Endodermal cell (in vitro differentiated cells): ENCODE measurements at regions not wholly inside any gene's neighbourhood (a gene's known extent, or its start where the extent isn't known, plus 50 kb on each side); places are given as distances from the start of the nearest gene placed in this dataset.

Experiments used
- DNase-seq: peaks from one replicate; pipeline ENCODE4 v3.0.0-alpha.2; 2017
- H3K27ac ChIP-seq: 2 replicates; pipeline ENCODE4 v1.5.1; 2013; ENCODE audit warnings: mild to moderate bottlenecking, low read depth, low read length, moderate library complexity
- H3K27me3 ChIP-seq: 2 replicates; pipeline ENCODE4 v1.6.1; 2013; ENCODE audit warnings: mild to moderate bottlenecking, low read length, moderate library complexity; ENCODE audit not compliant: insufficient read depth, control insufficient read depth, poor library complexity, severe bottlenecking
- H3K36me3 ChIP-seq: 2 replicates; pipeline ENCODE4 v1.7.0; 2013; ENCODE audit warnings: mild to moderate bottlenecking, low read length, moderate library complexity; ENCODE audit not compliant: control insufficient read depth, insufficient read depth
- H3K4me1 ChIP-seq: one replicate; pipeline ENCODE4 v1.7.0; 2013; ENCODE audit warnings: low read length; ENCODE audit not compliant: control insufficient read depth, insufficient read depth
- H3K4me3 ChIP-seq: 2 replicates; pipeline ENCODE4 v1.5.1; 2013; ENCODE audit warnings: mild to moderate bottlenecking, low read length, moderate library complexity
- H3K9ac ChIP-seq: 2 replicates; pipeline ENCODE4 v1.6.1; 2013; ENCODE audit warnings: mild to moderate bottlenecking, low read length, moderate library complexity; ENCODE audit not compliant: poor library complexity, severe bottlenecking; ENCODE audit errors: extremely low read depth
- H3K9me3 ChIP-seq: 2 replicates; pipeline ENCODE4 v1.6.1; 2013; ENCODE audit warnings: mild to moderate bottlenecking, low read length, moderate library complexity; ENCODE audit not compliant: control insufficient read depth
- H3K27ac Mint-ChIP-seq: 2 replicates; pipeline ENCODE4 v1.8.0; 2020; ENCODE audit warnings: mixed read lengths
- H3K27me3 Mint-ChIP-seq: 2 replicates; pipeline ENCODE4 v1.8.0; 2021; ENCODE audit warnings: mild to moderate bottlenecking, mixed read lengths; ENCODE audit not compliant: insufficient read depth
- H3K36me3 Mint-ChIP-seq: 2 replicates; pipeline ENCODE4 v1.8.0; 2020; ENCODE audit warnings: low read depth, mixed read lengths
- H3K4me1 Mint-ChIP-seq: 2 replicates; pipeline ENCODE4 v1.8.0; 2020; ENCODE audit warnings: mixed read lengths
- H3K4me3 Mint-ChIP-seq: 2 replicates; pipeline ENCODE4 v1.8.0; 2020; ENCODE audit warnings: mild to moderate bottlenecking, moderate library complexity, mixed read lengths
- H3K9me3 Mint-ChIP-seq: 2 replicates; pipeline ENCODE4 v1.8.0; 2020; ENCODE audit warnings: mild to moderate bottlenecking, mixed read lengths
- WGBS, 2 experiments: methylation state at CpG; one replicate each; pipeline versions ENCODE4 v1.1.5 to v1.1.7; 2013; ENCODE audit warnings: missing lambda C conversion rate in 2 of 2, mixed read lengths in 1 of 2; ENCODE audit not compliant: insufficient coverage in 1 of 2, insufficient read length in 1 of 2; 5-methylcytosine and 5-hydroxymethylcytosine counted together
- TF ChIP-seq, protein P1 (sequence below): fragments of 200-600 bp; sonication (generic); conservative IDR thresholded peaks from 2 replicates; pipeline ENCODE4 v1.5.0; 2021; ENCODE audit warnings: antibody characterized with exemption, mild to moderate bottlenecking

DNA sequence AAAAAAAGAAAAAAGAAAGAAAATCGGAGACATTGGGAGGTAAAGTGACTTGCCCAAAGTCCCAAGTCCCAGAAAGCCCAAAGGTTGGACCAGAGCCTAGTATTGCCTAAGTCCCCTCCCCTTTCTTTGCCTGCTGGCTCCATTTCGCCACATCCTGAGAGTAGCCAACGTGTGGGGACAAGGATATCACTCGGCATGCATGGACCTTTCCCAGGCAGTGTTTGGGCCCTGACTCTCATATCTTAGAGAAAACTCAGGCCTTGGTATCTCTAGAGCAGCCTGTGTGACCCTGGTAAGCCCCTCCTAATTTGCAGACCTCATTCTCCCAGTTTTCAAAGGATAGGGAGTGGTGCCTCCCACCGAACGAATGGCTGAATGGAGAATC, 294.2 kb upstream of the ZMIZ1 start:
- H3K9ac ChIP-seq = no peak overlapping the region
- H3K4me3 ChIP-seq = no peak overlapping the region
- no peaks in the 10 kb centered on the region for H3K36me3 ChIP-seq
- no peaks in the 10 kb centered on the region for H3K36me3 Mint-ChIP-seq
- H3K9me3 ChIP-seq = no peaks in the 10 kb centered on the region
- H3K27ac ChIP-seq = no peak overlapping the region
- no peaks in the 10 kb centered on the region for H3K4me1 ChIP-seq
- WGBS, 2 experiments = 67 to 70% methylated on average over 6 of the region's 6 CpGs
- TF ChIP-seq, protein P1, sequence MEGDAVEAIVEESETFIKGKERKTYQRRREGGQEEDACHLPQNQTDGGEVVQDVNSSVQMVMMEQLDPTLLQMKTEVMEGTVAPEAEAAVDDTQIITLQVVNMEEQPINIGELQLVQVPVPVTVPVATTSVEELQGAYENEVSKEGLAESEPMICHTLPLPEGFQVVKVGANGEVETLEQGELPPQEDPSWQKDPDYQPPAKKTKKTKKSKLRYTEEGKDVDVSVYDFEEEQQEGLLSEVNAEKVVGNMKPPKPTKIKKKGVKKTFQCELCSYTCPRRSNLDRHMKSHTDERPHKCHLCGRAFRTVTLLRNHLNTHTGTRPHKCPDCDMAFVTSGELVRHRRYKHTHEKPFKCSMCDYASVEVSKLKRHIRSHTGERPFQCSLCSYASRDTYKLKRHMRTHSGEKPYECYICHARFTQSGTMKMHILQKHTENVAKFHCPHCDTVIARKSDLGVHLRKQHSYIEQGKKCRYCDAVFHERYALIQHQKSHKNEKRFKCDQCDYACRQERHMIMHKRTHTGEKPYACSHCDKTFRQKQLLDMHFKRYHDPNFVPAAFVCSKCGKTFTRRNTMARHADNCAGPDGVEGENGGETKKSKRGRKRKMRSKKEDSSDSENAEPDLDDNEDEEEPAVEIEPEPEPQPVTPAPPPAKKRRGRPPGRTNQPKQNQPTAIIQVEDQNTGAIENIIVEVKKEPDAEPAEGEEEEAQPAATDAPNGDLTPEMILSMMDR = no peak
- DNase-seq = no peak
- peaks cover 14% of the 10 kb centered on the region for H3K4me1 Mint-ChIP-seq
- H3K4me3 Mint-ChIP-seq = no peak overlapping the region
- H3K27me3 Mint-ChIP-seq = peaks cover 1% of the 10 kb centered on the region
- H3K27ac Mint-ChIP-seq = no peak overlapping the region
- H3K27me3 ChIP-seq = no peaks in the 10 kb centered on the region
- H3K9me3 Mint-ChIP-seq = no peaks in the 10 kb centered on the region

DNA sequence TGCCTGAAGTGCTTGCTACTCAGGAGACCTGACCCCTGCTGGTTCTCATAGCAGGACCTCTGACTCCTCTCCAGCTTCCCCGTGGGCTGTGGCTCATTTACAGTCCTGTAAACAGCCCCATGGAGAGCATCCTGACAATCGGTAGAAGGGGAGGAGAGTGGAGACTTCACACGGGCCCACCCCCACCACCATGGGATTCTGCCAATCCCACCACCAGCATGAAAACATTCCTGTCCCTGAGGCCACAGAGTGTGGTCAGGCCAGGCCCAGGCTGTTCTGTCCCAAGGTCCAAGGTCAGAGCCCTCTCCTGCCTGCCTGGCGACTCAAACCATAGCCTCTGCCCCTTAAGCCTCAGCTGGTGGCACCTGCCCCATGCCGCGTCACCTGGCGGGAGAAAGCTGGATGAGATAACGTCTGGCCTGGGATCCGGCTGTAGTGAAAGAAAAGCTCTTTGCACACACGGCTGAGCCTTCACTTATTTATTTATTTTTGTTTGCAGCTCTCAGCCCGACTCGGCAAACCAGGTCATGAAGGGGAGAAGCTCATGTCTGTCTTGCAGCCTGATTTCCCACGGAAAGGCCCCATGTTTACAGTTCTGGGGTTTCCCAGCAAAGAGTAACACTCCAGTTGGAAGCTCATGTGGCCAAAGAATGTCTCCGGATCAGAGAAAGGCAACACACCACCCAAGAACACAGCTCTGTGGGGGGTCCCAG, 293.6 kb upstream of the ZMIZ1 start:
- Histone ChIP-seq H3K36me3 (no peaks in the 10 kb centered on the region), H3K9me3 (no peaks in the 10 kb centered on the region), H3K27ac (no peak overlapping the region), H3K27me3 (no peaks in the 10 kb centered on the region), H3K4me1 (no peaks in the 10 kb centered on the region), H3K4me3 (no peak overlapping the region), H3K9ac (no peak overlapping the region)
- H3K36me3 Mint-ChIP-seq = no peaks in the 10 kb centered on the region
- no peak overlapping the region for H3K4me3 Mint-ChIP-seq
- TF ChIP-seq, protein P1 = peak; percentile 28
- peak overlapping the region; percentile 68 for H3K27ac Mint-ChIP-seq
- peaks cover 14% of the 10 kb centered on the region for H3K4me1 Mint-ChIP-seq
- DNase-seq = peak; percentile 69
- peaks cover 1% of the 10 kb centered on the region for H3K27me3 Mint-ChIP-seq
- WGBS, 2 experiments = 76 to 87% methylated on average over 10 to 14 of the region's 14 CpGs
- H3K9me3 Mint-ChIP-seq = no peaks in the 10 kb centered on the region

DNA sequence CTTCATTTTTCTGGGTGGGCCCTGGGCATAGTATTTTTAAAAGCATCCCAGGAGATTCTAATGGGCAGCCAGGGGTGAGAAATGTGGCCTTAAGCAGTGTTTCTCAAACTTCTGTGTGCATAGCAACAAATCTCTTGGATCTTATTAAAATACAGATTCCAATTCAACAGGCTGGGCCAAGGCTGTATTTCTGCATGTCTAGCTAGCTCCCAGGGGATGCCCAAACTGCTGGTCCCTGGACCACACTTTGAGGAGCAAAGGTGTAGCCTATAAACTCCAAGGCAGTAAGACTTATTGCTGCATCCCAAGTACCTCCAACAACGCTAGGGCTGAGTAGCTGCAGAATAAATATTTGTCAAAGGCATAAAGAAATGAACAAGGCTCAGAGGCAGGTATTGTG, 292.9 kb upstream of the ZMIZ1 start:
- Mint-ChIP-seq H3K4me3 (no peak overlapping the region), H3K36me3 (no peaks in the 10 kb centered on the region), H3K27ac (no peak overlapping the region), H3K27me3 (peaks cover 1% of the 10 kb centered on the region), H3K4me1 (peaks cover 14% of the 10 kb centered on the region), H3K9me3 (no peaks in the 10 kb centered on the region)
- TF ChIP-seq, protein P1 = no peak
- H3K36me3 ChIP-seq = no peaks in the 10 kb centered on the region
- no peaks in the 10 kb centered on the region for H3K27me3 ChIP-seq
- H3K9ac ChIP-seq = no peak overlapping the region
- no peaks in the 10 kb centered on the region for H3K4me1 ChIP-seq
- 89% methylated on average over 1 of the region's 1 CpG; no CpG with 5 or more reads in 1 of the 2 experiments for WGBS, 2 experiments
- no peak overlapping the region for H3K27ac ChIP-seq
- H3K4me3 ChIP-seq = no peak overlapping the region
- peak; percentile 20 for DNase-seq
- no peaks in the 10 kb centered on the region for H3K9me3 ChIP-seq
